A549 (cell line): ENCODE measurements at regions not wholly inside any gene's neighbourhood (a gene's known extent, or its start where the extent isn't known, plus 50 kb on each side); places are given as distances from the start of the nearest gene placed in this dataset.

Experiments used
- ATAC-seq, 2 experiments: fragments of 200-7000 bp in 1 of 2; fragments of >200 bp in 1 of 2; cut with Nextera tagmentation in 1 of 2; cut with Tn5 transposase in 1 of 2; 3 replicates each; pipeline versions ENCODE4 v1.8.0 to v1.9.1; 2018 to 2020; ENCODE audit warnings: mild to moderate bottlenecking in 1 of 2, moderate library complexity in 1 of 2
- CTCF ChIA-PET: fragments of 300-600 bp; sonication (Branson Sonifier 250); formaldehyde crosslinking; extraction: SDS; loops from one replicate; lab custom pipeline; 2021; ENCODE audit warnings: antibody characterized with exemption, inconsistent platforms; lab: Yijun Ruan, JAX
- POLR2A ChIA-PET: fragments of 350-600 bp; formaldehyde crosslinking; extraction: SDS; loops from one replicate; lab custom pipeline; 2021; ENCODE audit warnings: antibody characterized with exemption, inconsistent platforms; lab: Yijun Ruan, JAX
- DNase-seq, 2 experiments: peaks; one replicate each; pipeline versions ENCODE4 v3.0.0 to v3.0.0-alpha.2; 2011 to 2016; ENCODE audit warnings: low read depth in 1 of 2, low spot score in 1 of 2
- FAIRE-seq: peaks from 2 replicates; lab custom pipeline; 2011; peaks lifted over from hg19 to GRCh38; lab: Jason Lieb, UNC
- H3K27ac ChIP-seq, 2 experiments: fragments of >200 bp; sonication (Bioruptor Twin); formaldehyde crosslinking; 3 replicates each; pipeline ENCODE4 v1.5.1; 2016 to 2017
- H3K4me1 ChIP-seq: fragments of >200 bp; sonication (Bioruptor Twin); formaldehyde crosslinking; 3 replicates; pipeline ENCODE4 v1.6.1; 2016
- H3K4me2 ChIP-seq: fragments of >200 bp; sonication (Bioruptor Twin); formaldehyde crosslinking; 3 replicates; pipeline ENCODE4 v1.6.1; 2016
- H3K4me3 ChIP-seq: fragments of >200 bp; sonication (Bioruptor Twin); formaldehyde crosslinking; 3 replicates; pipeline ENCODE4 v1.5.1; 2016
- H3K9me3 ChIP-seq: fragments of >200 bp; sonication (Bioruptor Twin); formaldehyde crosslinking; 3 replicates; pipeline ENCODE4 v1.6.1; 2016
- BHLHE40 ChIP-seq: IDR thresholded peaks from 2 replicates; pipeline ENCODE4 v1.6.1; 2012; ENCODE audit warnings: low read depth, low read length, inconsistent platforms
- CBX8 ChIP-seq: fragments of 200-600 bp; sonication (generic); IDR thresholded peaks from 2 replicates; pipeline ENCODE4 v1.6.1; 2016
- CHD2 ChIP-seq: fragments of 150-350 bp; IDR thresholded peaks from 2 replicates; pipeline ENCODE4 v1.6.1; 2014; ENCODE audit warnings: low read length; ENCODE audit not compliant: partially characterized antibody
- CHD4 ChIP-seq: fragments of 200-600 bp; sonication (generic); IDR thresholded peaks from 2 replicates; pipeline ENCODE4 v1.6.1; 2016; ENCODE audit warnings: antibody characterized with exemption, mild to moderate bottlenecking, borderline replicate concordance
- EHMT2 ChIP-seq: fragments of 200-600 bp; sonication (generic); IDR thresholded peaks from 2 replicates; pipeline ENCODE4 v1.6.1; 2016; ENCODE audit warnings: antibody characterized with exemption, low read depth, mild to moderate bottlenecking, moderate library complexity
- ESRRA ChIP-seq: fragments of 150-350 bp; IDR thresholded peaks from 2 replicates; pipeline ENCODE4 v1.6.1; 2014; ENCODE audit warnings: mild to moderate bottlenecking, low read length, borderline replicate concordance
- FOSB ChIP-seq: fragments of 250-450 bp; sonication (Bioruptor Pico); IDR thresholded peaks from 2 replicates; pipeline ENCODE4 v1.5.0; 2020; ENCODE audit warnings: mild to moderate bottlenecking, moderate library complexity
- FOSL2 ChIP-seq, 2 experiments: fragments of 450-650 bp in 1 of 2; fragments of >200 bp in 1 of 2; sonication (Bioruptor Twin) in 1 of 2; formaldehyde crosslinking; IDR thresholded peaks; 2 replicates each; pipeline versions ENCODE4 v1.5.0 to v1.6.1; 2016 to 2020; ENCODE audit warnings: mild to moderate bottlenecking in 1 of 2, moderate library complexity in 1 of 2
- FOXS1 ChIP-seq: fragments of 250-450 bp; sonication (Bioruptor Pico); IDR thresholded peaks from 2 replicates; pipeline ENCODE4 v1.5.0; 2020; ENCODE audit warnings: mild to moderate bottlenecking, moderate library complexity
- GATA3 ChIP-seq: IDR thresholded peaks from 2 replicates; pipeline ENCODE4 v1.6.1; 2012; ENCODE audit warnings: borderline replicate concordance
- HEYL ChIP-seq: fragments of 250-450 bp; sonication (Bioruptor Pico); IDR thresholded peaks from 2 replicates; pipeline ENCODE4 v1.8.0; 2021; ENCODE audit warnings: mild to moderate bottlenecking, moderate library complexity
- HOXB13 ChIP-seq: fragments of 250-450 bp; sonication (Bioruptor Pico); IDR thresholded peaks from 2 replicates; pipeline ENCODE4 v1.5.0; 2020; ENCODE audit warnings: low read depth, mild to moderate bottlenecking, moderate library complexity
- KDM5A ChIP-seq: fragments of 200-600 bp; sonication (generic); IDR thresholded peaks from 2 replicates; pipeline ENCODE4 v1.6.1; 2016; ENCODE audit warnings: antibody characterized with exemption, mild to moderate bottlenecking
- MAFK ChIP-seq: fragments of 450-650 bp; IDR thresholded peaks from 2 replicates; pipeline ENCODE4 v1.6.1; 2014; ENCODE audit not compliant: partially characterized antibody
- MAZ ChIP-seq: fragments of 150-350 bp; IDR thresholded peaks from 2 replicates; pipeline ENCODE4 v1.6.1; 2014; ENCODE audit warnings: antibody characterized with exemption, low read depth, low read length, borderline replicate concordance
- NFE2L2 ChIP-seq: fragments of 150-350 bp; conservative IDR thresholded peaks from 2 replicates; pipeline ENCODE4 v1.6.1; 2014; ENCODE audit warnings: low read length
- NR3C1 ChIP-seq: fragments of >200 bp; sonication (Bioruptor Twin); formaldehyde crosslinking; IDR thresholded peaks from 3 replicates; pipeline ENCODE4 v1.6.1; 2017
- PHF8 ChIP-seq: fragments of 200-600 bp; sonication (generic); IDR thresholded peaks from 2 replicates; pipeline ENCODE4 v1.6.1; 2016; ENCODE audit warnings: low read depth, mild to moderate bottlenecking, antibody characterized with exemption, moderate library complexity, borderline replicate concordance
- POLR2A ChIP-seq: IDR thresholded peaks from 2 replicates; pipeline ENCODE4 v1.6.1; 2012; ENCODE audit warnings: mild to moderate bottlenecking, low read length
- POLR2AphosphoS2 ChIP-seq: conservative IDR thresholded peaks from 2 replicates; pipeline ENCODE4 v1.6.1; 2012; ENCODE audit warnings: low read length, improper control_type of control experiment, inconsistent platforms
- RAD21 ChIP-seq, 2 experiments: fragments of >200 bp in 1 of 2; sonication (Bioruptor Twin) in 1 of 2; formaldehyde crosslinking in 1 of 2; IDR thresholded peaks in 1 of 2; conservative IDR thresholded peaks in 1 of 2; 2 replicates in 1 of 2; 3 replicates in 1 of 2; pipeline ENCODE4 v1.6.1; 2012 to 2018; ENCODE audit warnings: inconsistent platforms in 1 of 2
- SREBF2 ChIP-seq: fragments of 450-650 bp; IDR thresholded peaks from 2 replicates; pipeline ENCODE4 v1.6.1; 2014; ENCODE audit warnings: mild to moderate bottlenecking, moderate library complexity
- ZC3H11A ChIP-seq: fragments of 450-650 bp; IDR thresholded peaks from 2 replicates; pipeline ENCODE4 v1.6.1; 2014; ENCODE audit warnings: antibody characterized with exemption, mild to moderate bottlenecking
- ZSCAN20 ChIP-seq: fragments of 250-450 bp; sonication (Bioruptor Pico); IDR thresholded peaks from 2 replicates; pipeline ENCODE4 v1.8.0; 2022; ENCODE audit warnings: mild to moderate bottlenecking, moderate library complexity
- WGBS: methylation state at CpG from one replicate; pipeline ENCODE4 v1.1.6; 2017; ENCODE audit errors: missing lambda C conversion rate; 5-methylcytosine and 5-hydroxymethylcytosine counted together
- TF ChIP-seq, protein P1 (sequence below): IDR thresholded peaks from 2 replicates; pipeline ENCODE4 v1.6.1; 2012
- TF ChIP-seq, protein P2 (sequence below): fragments of >200 bp; sonication (Bioruptor Twin); formaldehyde crosslinking; IDR thresholded peaks from 2 replicates; pipeline ENCODE4 v1.6.1; 2016
- TF ChIP-seq, protein P3 (sequence below): fragments of 200-600 bp; sonication (generic); IDR thresholded peaks from 2 replicates; pipeline ENCODE4 v1.6.1; 2016; ENCODE audit warnings: antibody characterized with exemption, mild to moderate bottlenecking, moderate library complexity

DNA sequence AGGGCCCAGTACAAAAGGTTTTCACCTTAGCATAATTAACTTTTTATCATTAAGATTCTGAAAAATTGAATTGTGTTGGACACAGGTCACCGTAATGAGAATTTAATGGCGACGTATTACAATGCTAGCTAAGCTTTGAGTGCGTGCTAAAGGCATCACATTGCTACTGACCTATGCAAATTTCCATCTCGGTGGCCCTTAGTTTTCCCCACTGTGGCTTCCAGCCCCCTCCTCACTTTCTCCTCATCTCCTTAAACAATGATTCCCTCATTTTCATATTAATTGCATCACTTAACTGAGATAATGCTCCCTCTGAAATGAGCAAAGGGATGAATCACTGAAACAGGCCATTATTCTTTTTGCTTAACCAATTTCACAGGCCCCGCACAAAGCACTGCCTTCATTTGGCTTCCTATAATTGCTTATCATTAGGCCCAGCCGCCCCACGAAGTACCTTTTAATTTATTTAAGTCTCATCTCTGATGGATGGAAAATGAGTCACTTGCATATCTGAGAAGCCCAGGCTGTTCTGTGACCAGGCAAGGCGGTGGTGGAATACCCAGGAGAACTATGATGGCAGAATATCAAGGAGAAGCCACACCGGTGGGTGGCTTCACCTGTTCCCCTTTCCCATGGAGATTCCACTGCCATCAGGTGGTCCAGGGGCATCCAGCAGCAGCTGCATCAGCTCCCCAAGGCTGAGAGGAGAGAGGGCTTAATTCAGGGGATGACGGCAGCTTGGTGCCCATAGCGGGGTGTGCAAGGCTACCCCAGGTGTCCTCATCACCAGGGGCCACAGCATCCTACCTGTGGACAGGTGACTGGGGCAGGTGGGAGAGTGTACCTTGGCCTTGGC, 223.8 kb upstream of the BOD1L1 start:
- Histone ChIP-seq H3K27ac (no peak overlapping the region), H3K9me3 (0 out of 3 replicates have a peak, but pooled peaks cover 3% of the 10 kb centered on the region), H3K4me3 (no peak overlapping the region), H3K4me1 (no peaks in the 10 kb centered on the region), H3K4me2 (no peak overlapping the region)
- TF ChIP-seq EHMT2 (no peak), HOXB13 (CRISPR knock-in tag) (no peak), KDM5A (no peak), FOXS1 (no peak), NFE2L2 (no peak), MAZ (no peak), FOSB (CRISPR knock-in tag) (no peak), BHLHE40 (no peak), PHF8 (no peak), ZC3H11A (no peak), NR3C1 (no peak), ZSCAN20 (no peak), SREBF2 (no peak), CHD4 (no peak), GATA3 (no peak), POLR2A (no peak), RAD21 (conservative IDR thresholded peaks at IDR 0.05 in 1 of 2, IDR thresholded peaks at IDR 0.05 in 1 of 2) (no peak), MAFK (no peak), HEYL (no peak)
- TF ChIP-seq, protein P1, sequence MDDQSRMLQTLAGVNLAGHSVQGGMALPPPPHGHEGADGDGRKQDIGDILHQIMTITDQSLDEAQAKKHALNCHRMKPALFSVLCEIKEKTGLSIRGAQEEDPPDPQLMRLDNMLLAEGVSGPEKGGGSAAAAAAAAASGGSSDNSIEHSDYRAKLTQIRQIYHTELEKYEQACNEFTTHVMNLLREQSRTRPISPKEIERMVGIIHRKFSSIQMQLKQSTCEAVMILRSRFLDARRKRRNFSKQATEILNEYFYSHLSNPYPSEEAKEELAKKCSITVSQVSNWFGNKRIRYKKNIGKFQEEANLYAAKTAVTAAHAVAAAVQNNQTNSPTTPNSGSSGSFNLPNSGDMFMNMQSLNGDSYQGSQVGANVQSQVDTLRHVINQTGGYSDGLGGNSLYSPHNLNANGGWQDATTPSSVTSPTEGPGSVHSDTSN = no peak
- CTCF ChIA-PET = no interaction called here
- no peak for DNase-seq
- POLR2A ChIA-PET = no interaction called here
- WGBS = 79% methylated on average over 9 of the region's 12 CpGs
- FAIRE-seq = no peak
- ATAC-seq = no peak

DNA sequence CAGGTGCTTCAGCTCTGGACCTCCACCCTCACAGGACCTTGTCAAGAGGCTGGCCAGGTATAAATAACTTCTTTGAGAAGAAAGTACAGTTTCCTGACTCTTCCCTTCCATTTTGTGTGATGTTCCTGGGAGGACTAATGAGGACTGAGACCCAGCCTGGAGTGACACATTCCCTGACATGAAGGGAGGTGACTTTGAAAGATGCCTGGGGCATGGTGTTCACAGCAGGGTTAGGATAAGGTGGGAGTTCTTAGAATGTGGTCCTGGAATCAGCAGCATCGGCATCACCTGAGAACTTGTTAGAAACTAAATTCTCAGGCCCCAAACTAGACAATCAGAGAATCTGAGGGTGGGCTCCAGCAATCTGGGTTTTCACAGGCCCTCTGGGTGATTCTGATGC, 224.9 kb upstream of the BOD1L1 start:
- FAIRE-seq = no peak
- POLR2A ChIA-PET = no interaction called here

More for the DNA sequence above, 224.9 kb upstream of the BOD1L1 start:
- H3K4me3 ChIP-seq = no peak overlapping the region
- CTCF ChIA-PET = interaction anchor here (0.6 kb wide), 1 partner anchor 765 kb away, joined by 3 read pairs; no protein-coding TSS in a partner anchor
- H3K4me1 ChIP-seq = no peaks in the 10 kb centered on the region
- no peak overlapping the region for H3K4me2 ChIP-seq
- no peak for TF ChIP-seq CHD2
- TF ChIP-seq, protein P1 = no peak
- no peak for TF ChIP-seq NR3C1
- no peak for TF ChIP-seq FOSL2 (IDR thresholded peaks at IDR 0.05)
- TF ChIP-seq FOSL2 (CRISPR knock-in tag; IDR thresholded peaks at IDR 0.05) = no peak
- TF ChIP-seq CBX8 = no peak
- TF ChIP-seq POLR2AphosphoS2 = no peak
- TF ChIP-seq SREBF2 = no peak
- TF ChIP-seq, protein P2, sequence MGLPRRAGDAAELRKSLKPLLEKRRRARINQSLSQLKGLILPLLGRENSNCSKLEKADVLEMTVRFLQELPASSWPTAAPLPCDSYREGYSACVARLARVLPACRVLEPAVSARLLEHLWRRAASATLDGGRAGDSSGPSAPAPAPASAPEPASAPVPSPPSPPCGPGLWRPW = no peak
- TF ChIP-seq ESRRA = no peak
- TF ChIP-seq, protein P3, sequence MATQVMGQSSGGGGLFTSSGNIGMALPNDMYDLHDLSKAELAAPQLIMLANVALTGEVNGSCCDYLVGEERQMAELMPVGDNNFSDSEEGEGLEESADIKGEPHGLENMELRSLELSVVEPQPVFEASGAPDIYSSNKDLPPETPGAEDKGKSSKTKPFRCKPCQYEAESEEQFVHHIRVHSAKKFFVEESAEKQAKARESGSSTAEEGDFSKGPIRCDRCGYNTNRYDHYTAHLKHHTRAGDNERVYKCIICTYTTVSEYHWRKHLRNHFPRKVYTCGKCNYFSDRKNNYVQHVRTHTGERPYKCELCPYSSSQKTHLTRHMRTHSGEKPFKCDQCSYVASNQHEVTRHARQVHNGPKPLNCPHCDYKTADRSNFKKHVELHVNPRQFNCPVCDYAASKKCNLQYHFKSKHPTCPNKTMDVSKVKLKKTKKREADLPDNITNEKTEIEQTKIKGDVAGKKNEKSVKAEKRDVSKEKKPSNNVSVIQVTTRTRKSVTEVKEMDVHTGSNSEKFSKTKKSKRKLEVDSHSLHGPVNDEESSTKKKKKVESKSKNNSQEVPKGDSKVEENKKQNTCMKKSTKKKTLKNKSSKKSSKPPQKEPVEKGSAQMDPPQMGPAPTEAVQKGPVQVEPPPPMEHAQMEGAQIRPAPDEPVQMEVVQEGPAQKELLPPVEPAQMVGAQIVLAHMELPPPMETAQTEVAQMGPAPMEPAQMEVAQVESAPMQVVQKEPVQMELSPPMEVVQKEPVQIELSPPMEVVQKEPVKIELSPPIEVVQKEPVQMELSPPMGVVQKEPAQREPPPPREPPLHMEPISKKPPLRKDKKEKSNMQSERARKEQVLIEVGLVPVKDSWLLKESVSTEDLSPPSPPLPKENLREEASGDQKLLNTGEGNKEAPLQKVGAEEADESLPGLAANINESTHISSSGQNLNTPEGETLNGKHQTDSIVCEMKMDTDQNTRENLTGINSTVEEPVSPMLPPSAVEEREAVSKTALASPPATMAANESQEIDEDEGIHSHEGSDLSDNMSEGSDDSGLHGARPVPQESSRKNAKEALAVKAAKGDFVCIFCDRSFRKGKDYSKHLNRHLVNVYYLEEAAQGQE = no peak
- TF ChIP-seq RAD21 (conservative IDR thresholded peaks at IDR 0.05 in 1 of 2, IDR thresholded peaks at IDR 0.05 in 1 of 2) = no peak
- no peak for ATAC-seq
- WGBS = 93% methylated on average over 1 of the region's 1 CpG
- no peak for DNase-seq
- H3K9me3 ChIP-seq = 0 out of 3 replicates have a peak, but pooled peaks cover 3% of the 10 kb centered on the region
- H3K27ac ChIP-seq = no peak overlapping the region
